ENCODE measurements at regions not wholly inside any gene's neighbourhood (a gene's known extent, or its start where the extent isn't known, plus 50 kb on each side); places are given as distances from the start of the nearest gene placed in this dataset.
"Not testable (repeated sequence)": the region's sequence is repeated elsewhere in the genome, so short reads cannot be mapped to it uniquely, and the experiment has no call there.

DNA sequence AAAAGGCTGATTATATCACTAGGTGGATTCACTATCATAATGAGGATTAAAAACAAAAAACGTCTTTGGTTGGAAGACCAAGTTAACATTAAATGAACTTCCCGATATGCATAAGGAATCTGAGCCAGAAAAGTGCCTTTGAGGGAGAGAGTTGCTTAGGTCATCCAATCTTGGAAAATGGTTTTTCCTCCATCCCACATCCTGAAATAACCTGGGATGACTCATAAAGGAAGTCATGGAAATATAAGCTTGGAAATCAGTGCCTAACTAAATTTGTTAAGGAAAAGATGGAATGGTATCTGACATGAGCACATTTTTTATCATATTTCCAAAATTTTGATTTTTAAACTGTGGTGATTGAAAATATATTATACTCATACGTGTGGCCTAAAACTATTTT is 66.0 kb downstream of the KBTBD8 start:
- Mint-ChIP-seq H3K27me3 (ENCODE audit: low read depth) (peaks cover 16% of the 10 kb centered on the region), H3K4me3 (ENCODE audit: unreplicated experiment) (no peak overlapping the region), H3K9me3 (ENCODE audit: low read depth) (no peaks in the 10 kb centered on the region), H3K36me3 (ENCODE audit: low read depth) (no peaks in the 10 kb centered on the region), H3K4me1 (ENCODE audit: low read depth) (no peaks in the 10 kb centered on the region), H3K27ac (ENCODE audit: unreplicated experiment) (no peak overlapping the region)
- DNase-seq (ENCODE audit: low spot score): no peak
- TF ChIP-seq, protein P1, sequence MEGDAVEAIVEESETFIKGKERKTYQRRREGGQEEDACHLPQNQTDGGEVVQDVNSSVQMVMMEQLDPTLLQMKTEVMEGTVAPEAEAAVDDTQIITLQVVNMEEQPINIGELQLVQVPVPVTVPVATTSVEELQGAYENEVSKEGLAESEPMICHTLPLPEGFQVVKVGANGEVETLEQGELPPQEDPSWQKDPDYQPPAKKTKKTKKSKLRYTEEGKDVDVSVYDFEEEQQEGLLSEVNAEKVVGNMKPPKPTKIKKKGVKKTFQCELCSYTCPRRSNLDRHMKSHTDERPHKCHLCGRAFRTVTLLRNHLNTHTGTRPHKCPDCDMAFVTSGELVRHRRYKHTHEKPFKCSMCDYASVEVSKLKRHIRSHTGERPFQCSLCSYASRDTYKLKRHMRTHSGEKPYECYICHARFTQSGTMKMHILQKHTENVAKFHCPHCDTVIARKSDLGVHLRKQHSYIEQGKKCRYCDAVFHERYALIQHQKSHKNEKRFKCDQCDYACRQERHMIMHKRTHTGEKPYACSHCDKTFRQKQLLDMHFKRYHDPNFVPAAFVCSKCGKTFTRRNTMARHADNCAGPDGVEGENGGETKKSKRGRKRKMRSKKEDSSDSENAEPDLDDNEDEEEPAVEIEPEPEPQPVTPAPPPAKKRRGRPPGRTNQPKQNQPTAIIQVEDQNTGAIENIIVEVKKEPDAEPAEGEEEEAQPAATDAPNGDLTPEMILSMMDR (IDR thresholded peaks at IDR 0.05): no peak

DNA sequence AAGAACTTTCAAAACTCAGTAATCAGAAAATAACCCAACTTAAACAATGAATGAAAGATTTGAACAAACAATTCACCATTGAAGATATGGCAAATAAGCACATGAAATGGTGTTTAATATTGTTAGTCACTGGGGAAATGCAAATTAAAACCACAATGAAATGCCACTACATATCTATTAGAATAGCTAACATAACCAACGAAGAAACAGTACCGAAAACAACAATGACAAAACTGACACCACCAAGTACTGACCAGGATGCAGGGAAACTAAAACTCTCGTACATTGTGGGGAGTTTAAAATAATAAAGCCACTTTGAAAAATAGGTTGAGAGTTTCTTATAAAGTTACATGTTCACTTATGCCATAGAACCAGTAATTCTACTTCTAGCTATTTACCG is 69.1 kb downstream of the KBTBD8 start:
- Mint-ChIP-seq H3K27ac (ENCODE audit: unreplicated experiment) (no peak overlapping the region), H3K27me3 (ENCODE audit: low read depth) (peaks cover 29% of the 10 kb centered on the region), H3K36me3 (ENCODE audit: low read depth) (no peaks in the 10 kb centered on the region), H3K4me3 (ENCODE audit: unreplicated experiment) (no peak overlapping the region), H3K4me1 (ENCODE audit: low read depth) (no peaks in the 10 kb centered on the region), H3K9me3 (ENCODE audit: low read depth) (no peaks in the 10 kb centered on the region)
- TF ChIP-seq, protein P1 (IDR thresholded peaks at IDR 0.05): no peak
- no peak for DNase-seq (ENCODE audit: low spot score)

DNA sequence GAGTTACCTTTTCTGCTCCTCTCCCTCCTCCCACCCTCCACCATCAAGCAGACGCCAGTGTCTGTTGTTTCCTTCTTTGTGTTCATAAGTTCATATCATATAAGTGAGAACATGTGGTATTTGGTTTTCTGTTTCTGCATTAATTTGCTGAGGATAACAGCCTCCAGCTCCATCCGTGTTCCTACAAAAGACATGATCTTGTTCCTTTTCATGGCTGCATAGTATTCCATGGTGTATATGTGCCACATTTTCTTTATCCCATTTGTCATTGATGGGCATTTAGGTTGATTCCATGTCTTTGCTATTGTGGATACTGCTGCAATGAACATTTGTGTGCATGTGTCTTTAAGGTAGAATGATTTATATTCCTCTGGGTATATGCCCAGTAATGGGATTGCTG is 74.5 kb downstream of the KBTBD8 start:
- H3K4me3 Mint-ChIP-seq (ENCODE audit: unreplicated experiment); H3K36me3 Mint-ChIP-seq (ENCODE audit: low read depth); H3K4me1 Mint-ChIP-seq (ENCODE audit: low read depth); DNase-seq (ENCODE audit: low spot score); H3K9me3 Mint-ChIP-seq (ENCODE audit: low read depth); H3K27ac Mint-ChIP-seq (ENCODE audit: unreplicated experiment): not testable (repeated sequence)
- peaks cover 19% of the 10 kb centered on the region for H3K27me3 Mint-ChIP-seq (ENCODE audit: low read depth)

DNA sequence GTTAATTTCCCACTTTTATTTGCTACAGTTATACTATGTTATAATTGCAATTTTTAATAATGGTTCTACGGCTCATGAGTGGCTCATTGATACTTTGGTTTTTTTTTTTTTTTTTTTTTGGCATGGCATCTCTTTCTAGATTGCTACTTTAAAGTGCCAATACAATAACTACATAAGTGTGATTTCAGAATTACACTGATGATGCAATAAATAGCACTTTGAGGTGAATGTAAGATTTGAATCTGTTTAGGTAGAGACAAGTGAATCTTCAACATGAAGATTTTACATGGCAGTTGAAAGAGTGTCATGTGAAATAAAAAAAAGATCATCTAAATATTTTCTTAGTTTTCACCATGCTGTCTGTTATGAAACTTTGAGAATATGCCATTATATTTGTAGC is 75.7 kb downstream of the KBTBD8 start:
- Mint-ChIP-seq H3K27me3 (ENCODE audit: low read depth) (peaks cover 16% of the 10 kb centered on the region), H3K36me3 (ENCODE audit: low read depth) (no peaks in the 10 kb centered on the region), H3K27ac (ENCODE audit: unreplicated experiment) (no peak overlapping the region)

DNA sequence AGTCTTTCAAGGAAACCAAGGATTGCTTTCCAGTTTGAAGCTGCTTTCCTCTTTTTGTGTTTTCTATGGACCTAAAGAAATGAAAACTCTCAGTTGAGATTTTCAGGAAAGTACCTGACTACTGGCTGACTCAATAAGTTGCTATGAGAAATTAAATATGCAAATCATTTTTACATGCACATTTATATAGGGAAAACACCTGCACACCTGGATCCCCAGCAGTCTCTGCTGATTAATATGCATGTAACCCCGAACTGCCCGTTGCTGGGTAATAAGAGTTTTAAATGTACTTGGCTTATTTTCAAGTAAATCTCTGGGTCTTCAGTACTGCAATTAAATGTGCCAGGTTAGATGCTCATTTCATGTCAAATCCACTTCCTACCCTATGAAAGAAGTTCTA is 77.2 kb downstream of the KBTBD8 start:
- no peak for DNase-seq (ENCODE audit: low spot score)
- TF ChIP-seq, protein P1 (IDR thresholded peaks at IDR 0.05): no peak
- Mint-ChIP-seq H3K27me3 (ENCODE audit: low read depth) (peaks cover 13% of the 10 kb centered on the region), H3K4me1 (ENCODE audit: low read depth) (peaks cover 7% of the 10 kb centered on the region), H3K9me3 (ENCODE audit: low read depth) (no peaks in the 10 kb centered on the region), H3K27ac (ENCODE audit: unreplicated experiment) (no peak overlapping the region), H3K36me3 (ENCODE audit: low read depth) (no peaks in the 10 kb centered on the region), H3K4me3 (ENCODE audit: unreplicated experiment) (no peak overlapping the region)

More for the DNA sequence above, 75.7 kb downstream of the KBTBD8 start:
- Mint-ChIP-seq H3K4me1 (ENCODE audit: low read depth) (peaks cover 7% of the 10 kb centered on the region), H3K4me3 (ENCODE audit: unreplicated experiment) (no peak overlapping the region), H3K9me3 (ENCODE audit: low read depth) (no peaks in the 10 kb centered on the region)
- DNase-seq (ENCODE audit: low spot score): no peak
- TF ChIP-seq, protein P1 (IDR thresholded peaks at IDR 0.05): no peak

DNA sequence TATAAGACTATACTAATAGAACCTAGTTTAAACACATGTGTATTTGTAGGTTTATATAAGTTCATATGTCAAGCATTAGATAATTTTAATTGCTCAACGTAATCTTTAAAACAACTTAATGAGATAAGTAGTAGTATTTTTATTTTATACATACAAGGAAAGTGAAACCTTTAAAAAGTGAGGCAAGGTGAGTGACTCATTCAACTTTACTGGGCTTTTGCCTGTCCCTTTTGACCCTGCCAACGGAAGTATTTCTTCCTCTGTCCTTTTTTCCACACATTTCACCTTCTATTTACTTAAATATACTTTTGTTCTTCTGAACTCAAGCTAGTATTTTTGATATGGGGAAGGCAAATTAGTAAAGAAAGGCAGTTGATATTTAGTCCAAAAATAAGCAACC is 78.5 kb downstream of the KBTBD8 start:
- TF ChIP-seq, protein P1 (IDR thresholded peaks at IDR 0.05): no peak
- H3K9me3 Mint-ChIP-seq (ENCODE audit: low read depth): no peaks in the 10 kb centered on the region
- no peak overlapping the region for H3K4me3 Mint-ChIP-seq (ENCODE audit: unreplicated experiment)
- no peak for DNase-seq (ENCODE audit: low spot score)
- H3K27ac Mint-ChIP-seq (ENCODE audit: unreplicated experiment): no peak overlapping the region
- H3K36me3 Mint-ChIP-seq (ENCODE audit: low read depth): no peaks in the 10 kb centered on the region
- peaks cover 7% of the 10 kb centered on the region for H3K4me1 Mint-ChIP-seq (ENCODE audit: low read depth)
- H3K27me3 Mint-ChIP-seq (ENCODE audit: low read depth): peaks cover 1% of the 10 kb centered on the region
